ENCODE measurements at regions not wholly inside any gene's neighbourhood (a gene's known extent, or its start where the extent isn't known, plus 50 kb on each side); places are given as distances from the start of the nearest gene placed in this dataset.

- TF ChIP-seq EZH2 (IDR thresholded peaks at IDR 0.05; ENCODE audit: low read length, missing control alignments) = no peak
- TF ChIP-seq, protein P1, sequence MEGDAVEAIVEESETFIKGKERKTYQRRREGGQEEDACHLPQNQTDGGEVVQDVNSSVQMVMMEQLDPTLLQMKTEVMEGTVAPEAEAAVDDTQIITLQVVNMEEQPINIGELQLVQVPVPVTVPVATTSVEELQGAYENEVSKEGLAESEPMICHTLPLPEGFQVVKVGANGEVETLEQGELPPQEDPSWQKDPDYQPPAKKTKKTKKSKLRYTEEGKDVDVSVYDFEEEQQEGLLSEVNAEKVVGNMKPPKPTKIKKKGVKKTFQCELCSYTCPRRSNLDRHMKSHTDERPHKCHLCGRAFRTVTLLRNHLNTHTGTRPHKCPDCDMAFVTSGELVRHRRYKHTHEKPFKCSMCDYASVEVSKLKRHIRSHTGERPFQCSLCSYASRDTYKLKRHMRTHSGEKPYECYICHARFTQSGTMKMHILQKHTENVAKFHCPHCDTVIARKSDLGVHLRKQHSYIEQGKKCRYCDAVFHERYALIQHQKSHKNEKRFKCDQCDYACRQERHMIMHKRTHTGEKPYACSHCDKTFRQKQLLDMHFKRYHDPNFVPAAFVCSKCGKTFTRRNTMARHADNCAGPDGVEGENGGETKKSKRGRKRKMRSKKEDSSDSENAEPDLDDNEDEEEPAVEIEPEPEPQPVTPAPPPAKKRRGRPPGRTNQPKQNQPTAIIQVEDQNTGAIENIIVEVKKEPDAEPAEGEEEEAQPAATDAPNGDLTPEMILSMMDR (conservative IDR thresholded peaks at IDR 0.05 in 1 of 2, IDR thresholded peaks at IDR 0.05 in 1 of 2; ENCODE audit: low read depth in 1 of 2, low read length in 2 of 2) = no peak
- no peaks in the 10 kb centered on the region for H4K20me1 ChIP-seq (ENCODE audit: control insufficient read depth, extremely low read depth, insufficient read depth, low read length)
- H3K4me1 ChIP-seq (ENCODE audit: control insufficient read depth, extremely low read depth, insufficient read depth, low read length) = no peaks in the 10 kb centered on the region
- no peaks in the 10 kb centered on the region for H3K36me3 ChIP-seq (ENCODE audit: control insufficient read depth, insufficient read depth, low read length)
- no peak for DNase-seq (ENCODE audit: low read depth in 2 of 2)
- H3K4me2 ChIP-seq (ENCODE audit: extremely low read depth, insufficient read depth, low read length) = no peak overlapping the region
- H3K9ac ChIP-seq (ENCODE audit: insufficient read depth, low read length) = no peak overlapping the region
- no peaks in the 10 kb centered on the region for H3K79me2 ChIP-seq (ENCODE audit: control insufficient read depth, insufficient read depth, low read length)
- H2AFZ ChIP-seq (ENCODE audit: low read length) = no peak overlapping the region
- H3K4me3 ChIP-seq (replicated peaks in 1 of 4; ENCODE audit: control extremely low read depth in 1 of 4, insufficient read depth in 1 of 4, low read depth in 3 of 4, low read length in 4 of 4) = no peak overlapping the region
- no peaks in the 10 kb centered on the region for H3K27me3 ChIP-seq (ENCODE audit: control insufficient read depth, insufficient read depth, low read length)
- no peaks in the 10 kb centered on the region for H3K9me3 ChIP-seq (ENCODE audit: control insufficient read depth, insufficient read depth, low read depth, low read length)
- H3K27ac ChIP-seq (ENCODE audit: insufficient read depth, low read length) = no peak overlapping the region
These were observed 202.5 kb upstream of the TNRC6C start for GRCh38 chr17:77756028-77756427.

- Histone ChIP-seq H3K79me2 (ENCODE audit: control insufficient read depth, insufficient read depth, low read length) (no peaks in the 10 kb centered on the region), H3K4me1 (ENCODE audit: control insufficient read depth, extremely low read depth, insufficient read depth, low read length) (no peaks in the 10 kb centered on the region), H3K4me2 (ENCODE audit: extremely low read depth, insufficient read depth, low read length) (no peak overlapping the region), H3K4me3 (replicated peaks in 1 of 4; ENCODE audit: control extremely low read depth in 1 of 4, insufficient read depth in 1 of 4, low read depth in 3 of 4, low read length in 4 of 4) (no peak overlapping the region), H3K36me3 (ENCODE audit: control insufficient read depth, insufficient read depth, low read length) (no peaks in the 10 kb centered on the region), H3K27me3 (ENCODE audit: control insufficient read depth, insufficient read depth, low read length) (no peaks in the 10 kb centered on the region), H3K9ac (ENCODE audit: insufficient read depth, low read length) (no peak overlapping the region), H2AFZ (ENCODE audit: low read length) (no peak overlapping the region), H3K9me3 (ENCODE audit: control insufficient read depth, insufficient read depth, low read depth, low read length) (no peaks in the 10 kb centered on the region), H4K20me1 (ENCODE audit: control insufficient read depth, extremely low read depth, insufficient read depth, low read length) (no peaks in the 10 kb centered on the region), H3K27ac (ENCODE audit: insufficient read depth, low read length) (no peak overlapping the region)
- TF ChIP-seq, protein P1 (conservative IDR thresholded peaks at IDR 0.05 in 1 of 2, IDR thresholded peaks at IDR 0.05 in 1 of 2; ENCODE audit: low read depth in 1 of 2, low read length in 2 of 2) = no peak
- no peak for TF ChIP-seq EZH2 (IDR thresholded peaks at IDR 0.05; ENCODE audit: low read length, missing control alignments)
- no peak for DNase-seq (ENCODE audit: low read depth in 2 of 2)
These were observed 201.5 kb upstream of the TNRC6C start for GRCh38 chr17:77756846-77757560.

DNA sequence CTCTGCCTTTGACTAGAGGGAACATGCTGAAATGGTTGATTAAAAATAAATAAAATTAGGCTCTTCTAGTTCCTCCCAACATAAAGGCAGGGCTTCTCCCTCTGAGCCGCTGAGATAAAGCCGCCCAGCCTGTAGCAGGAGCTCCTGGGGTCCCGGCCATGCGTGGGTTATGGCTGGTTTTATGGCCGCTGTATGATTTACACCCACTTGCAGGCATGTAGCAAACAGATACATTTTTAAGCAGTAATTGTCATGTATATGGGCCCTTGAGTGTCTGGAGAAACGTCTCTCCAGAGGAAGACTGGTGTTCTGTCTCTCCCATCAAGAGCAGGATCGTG lies 201.0 kb upstream of the TNRC6C start:
- H3K9me3 ChIP-seq (ENCODE audit: control insufficient read depth, insufficient read depth, low read depth, low read length) = no peaks in the 10 kb centered on the region
- no peak for DNase-seq (ENCODE audit: low read depth in 2 of 2)
- H3K27me3 ChIP-seq (ENCODE audit: control insufficient read depth, insufficient read depth, low read length) = no peaks in the 10 kb centered on the region
- H4K20me1 ChIP-seq (ENCODE audit: control insufficient read depth, extremely low read depth, insufficient read depth, low read length) = no peaks in the 10 kb centered on the region
- H3K27ac ChIP-seq (ENCODE audit: insufficient read depth, low read length) = no peak overlapping the region
- no peaks in the 10 kb centered on the region for H3K79me2 ChIP-seq (ENCODE audit: control insufficient read depth, insufficient read depth, low read length)
- no peak overlapping the region for H3K9ac ChIP-seq (ENCODE audit: insufficient read depth, low read length)
- no peaks in the 10 kb centered on the region for H3K36me3 ChIP-seq (ENCODE audit: control insufficient read depth, insufficient read depth, low read length)
- H3K4me3 ChIP-seq (replicated peaks in 1 of 4; ENCODE audit: control extremely low read depth in 1 of 4, insufficient read depth in 1 of 4, low read depth in 3 of 4, low read length in 4 of 4) = no peak overlapping the region
- TF ChIP-seq, protein P1 (conservative IDR thresholded peaks at IDR 0.05 in 1 of 2, IDR thresholded peaks at IDR 0.05 in 1 of 2; ENCODE audit: low read depth in 1 of 2, low read length in 2 of 2) = no peak
- TF ChIP-seq EZH2 (IDR thresholded peaks at IDR 0.05; ENCODE audit: low read length, missing control alignments) = no peak
- H2AFZ ChIP-seq (ENCODE audit: low read length) = no peak overlapping the region
- H3K4me1 ChIP-seq (ENCODE audit: control insufficient read depth, extremely low read depth, insufficient read depth, low read length) = no peaks in the 10 kb centered on the region
- H3K4me2 ChIP-seq (ENCODE audit: extremely low read depth, insufficient read depth, low read length) = no peak overlapping the region
